C4-2B (cell line): ENCODE measurements at regions not wholly inside any gene's neighbourhood (a gene's known extent, or its start where the extent isn't known, plus 50 kb on each side); places are given as distances from the start of the nearest gene placed in this dataset.

ENCODE experiments used
- CTCF ChIP-seq: fragments of 450-650 bp; conservative IDR thresholded peaks from 2 replicates; pipeline ENCODE4 v1.5.1; 2017; ENCODE audit warnings: mild to moderate bottlenecking
- ZFX ChIP-seq: fragments of 450-650 bp; IDR thresholded peaks from 2 replicates; pipeline ENCODE4 v1.6.1; 2017

GRCh38 chr17:69914520-69914919 lies 160.5 kb upstream of the KCNJ16 start:
- TF ChIP-seq CTCF: no peak
- no peak for TF ChIP-seq ZFX
